GF-D8 (cell line): ENCODE measurements at regions not wholly inside any gene's neighbourhood (a gene's known extent, or its start where the extent isn't known, plus 50 kb on each side); places are given as distances from the start of the nearest gene placed in this dataset.
"Not testable (repeated sequence)": the region's sequence is repeated elsewhere in the genome, so short reads cannot be mapped to it uniquely, and the experiment has no call there.

Source experiments
- DNase-seq: peaks from one replicate; lab custom pipeline; 2025; lab: John Stamatoyannopoulos, UW

DNA sequence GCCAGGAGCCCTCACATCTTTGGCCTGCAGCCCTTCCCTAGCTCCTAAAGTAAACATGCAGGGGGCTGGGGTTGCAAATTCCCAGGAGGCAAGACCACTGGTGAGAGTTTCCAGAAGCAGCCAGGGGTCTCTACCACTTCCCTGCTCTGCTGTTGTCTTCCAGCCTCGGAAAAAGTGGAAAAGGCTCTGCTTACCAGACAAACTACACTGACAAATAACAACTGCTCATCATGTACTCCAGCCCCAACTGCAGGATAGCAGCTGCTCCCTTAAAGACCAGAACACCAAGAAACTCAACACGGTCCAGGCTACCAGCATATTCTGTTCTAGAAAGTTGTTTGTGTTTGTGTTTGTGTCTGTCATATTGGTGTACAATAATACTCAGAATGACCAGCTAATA lies 187.5 kb upstream of the MARCKS start:
- no peak for DNase-seq

DNA sequence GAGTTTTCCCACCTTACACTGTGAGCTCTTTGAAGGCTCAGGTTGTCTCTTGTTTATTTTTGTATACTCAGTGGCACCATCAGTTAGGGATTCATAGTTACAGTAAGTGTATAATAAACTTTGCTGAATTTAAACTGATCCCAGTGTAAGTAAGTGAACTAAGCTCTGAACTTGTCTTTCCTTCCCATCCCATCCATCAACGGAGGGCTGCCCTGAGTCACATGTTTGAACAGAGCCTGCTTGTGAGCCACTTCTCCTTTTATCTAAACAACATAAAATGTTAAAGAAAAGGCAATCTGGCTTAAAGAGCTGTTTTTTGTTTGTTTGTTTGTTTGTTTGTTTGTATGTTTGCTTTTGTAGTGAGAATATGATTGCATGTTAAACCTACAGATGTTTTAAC lies 185.7 kb upstream of the MARCKS start:
- no peak for DNase-seq

GRCh38 chr6:113672491-113673149 lies 184.5 kb upstream of the MARCKS start:
- DNase-seq = no peak

DNA sequence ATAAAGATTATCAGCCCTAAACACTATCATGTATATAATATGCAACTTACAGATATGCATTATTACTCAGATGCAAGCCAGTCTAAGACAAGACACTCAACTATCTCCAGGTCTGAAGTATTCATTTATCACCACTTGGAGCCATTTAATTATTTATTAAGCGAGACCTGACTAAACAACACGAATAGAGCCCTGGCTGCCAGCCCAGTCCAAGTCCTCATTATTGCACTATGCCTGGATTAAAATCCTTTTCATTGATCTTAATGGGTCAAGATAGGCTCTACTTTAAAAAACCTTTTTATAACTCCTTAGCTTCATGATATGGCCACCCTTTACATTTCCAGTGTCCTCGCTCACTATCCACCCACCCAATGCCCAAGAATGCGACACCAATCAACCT lies 183.1 kb upstream of the MARCKS start:
- no peak for DNase-seq

DNA sequence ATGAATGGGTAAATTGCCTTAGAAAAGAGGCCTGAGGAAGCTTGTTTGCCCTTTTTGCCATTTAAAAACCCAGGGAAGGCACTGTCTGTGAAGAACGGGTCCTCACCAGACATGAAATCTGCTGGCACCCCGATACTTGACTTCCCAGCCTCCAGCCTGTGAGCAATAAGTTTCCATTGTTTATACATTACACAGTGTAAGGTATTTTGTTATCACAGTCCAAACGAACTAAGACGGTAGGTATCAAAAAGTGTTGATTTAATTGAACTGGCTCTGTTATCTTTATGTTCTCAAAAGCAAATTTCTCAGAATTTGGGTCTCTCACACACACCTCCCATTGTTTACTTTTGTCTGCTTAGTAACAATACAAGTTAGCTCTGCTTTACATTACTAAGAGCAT lies 181.1 kb upstream of the MARCKS start:
- DNase-seq = no peak

- no peak for DNase-seq
Measured at GRCh38 chr6:113676968-113677367, 180.2 kb upstream of the MARCKS start.

DNA sequence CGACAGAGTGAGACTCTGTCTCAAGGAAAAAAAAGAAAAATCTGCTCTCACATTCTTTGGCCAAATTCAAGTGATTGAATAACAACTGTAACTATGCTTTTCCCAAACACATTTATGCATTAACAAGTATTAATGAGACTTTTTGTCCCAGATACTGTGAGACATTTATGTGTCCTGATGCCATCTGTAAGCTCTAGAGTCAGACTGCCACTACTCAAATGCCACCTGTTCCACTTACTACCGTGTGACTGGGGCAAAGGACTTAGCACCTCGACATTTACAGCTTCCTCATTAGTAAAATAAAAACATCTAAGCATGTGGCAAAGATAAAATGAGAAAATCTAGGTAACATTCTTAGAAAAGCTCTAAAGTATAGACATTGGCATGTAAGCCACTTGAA lies 178.1 kb upstream of the MARCKS start:
- DNase-seq = no peak

- no peak for DNase-seq
Measured at GRCh38 chr6:113680301-113680700, 176.8 kb upstream of the MARCKS start.

DNA sequence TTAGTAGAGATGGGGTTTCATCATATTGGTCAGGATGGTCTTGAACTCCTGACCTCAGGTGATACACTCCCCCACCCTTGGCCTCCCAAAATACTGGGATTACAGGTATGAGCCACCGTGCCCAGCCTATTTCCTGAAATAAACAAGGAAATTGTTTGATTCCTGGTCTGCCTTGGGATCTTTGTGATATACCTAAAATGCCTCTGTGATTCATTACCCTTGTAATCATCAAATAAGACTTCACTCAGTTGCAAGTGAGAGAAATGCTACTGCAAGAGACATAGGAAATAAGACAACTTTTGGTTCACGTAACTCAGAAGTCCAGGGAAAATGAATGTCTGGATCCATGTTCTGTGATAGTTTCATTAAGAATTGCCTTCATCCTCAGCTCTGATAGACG lies 173.2 kb upstream of the MARCKS start:
- DNase-seq = no peak

DNA sequence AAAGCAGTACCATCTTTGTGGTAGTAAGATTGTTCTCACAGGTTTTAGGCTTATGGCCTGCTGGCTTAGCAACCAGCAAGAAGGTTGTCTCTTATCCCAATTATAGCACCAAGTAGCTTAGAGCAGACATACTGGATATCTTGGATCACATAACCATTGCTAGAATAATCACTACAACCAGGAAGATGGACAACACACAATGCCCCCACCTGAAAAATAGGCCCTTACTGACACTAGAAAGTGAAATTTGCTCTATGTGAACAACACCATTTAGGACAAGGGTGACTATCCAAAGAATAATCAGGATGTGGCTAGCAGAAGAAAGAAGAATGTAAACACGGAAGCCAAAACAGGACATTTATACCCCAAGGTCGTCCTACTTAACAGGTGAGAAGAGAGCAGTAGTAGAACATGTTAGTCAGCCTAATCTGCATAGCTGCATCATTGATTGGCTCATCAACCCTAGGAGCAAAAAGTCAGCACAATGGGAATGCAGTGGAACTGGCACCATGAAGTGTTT lies 172.7 kb upstream of the MARCKS start:
- no peak for DNase-seq

DNA sequence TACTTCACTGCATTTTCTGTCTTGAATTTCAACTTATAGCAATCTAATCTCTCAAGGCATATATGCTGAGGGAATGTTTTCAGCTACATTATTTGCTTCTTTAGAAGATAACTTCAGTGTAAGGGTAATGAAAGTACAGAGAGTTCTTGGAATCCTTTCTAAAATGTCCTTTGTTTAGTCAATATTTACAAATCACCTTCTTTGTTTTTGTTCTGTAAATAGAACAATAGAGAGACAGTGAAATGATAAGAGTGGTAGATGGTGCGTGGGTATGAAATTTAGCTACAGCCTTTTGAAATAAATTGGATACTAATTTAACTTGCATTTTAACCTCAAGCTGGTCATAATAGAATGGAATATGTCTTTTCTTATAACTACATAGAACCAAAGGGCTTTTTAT lies 171.1 kb upstream of the MARCKS start:
- DNase-seq = no peak

- not testable (repeated sequence) for DNase-seq
Measured at GRCh38 chr6:113689620-113690019, 167.5 kb upstream of the MARCKS start.

- DNase-seq = no peak
Measured at GRCh38 chr6:113690281-113691259, 166.6 kb upstream of the MARCKS start.

DNA sequence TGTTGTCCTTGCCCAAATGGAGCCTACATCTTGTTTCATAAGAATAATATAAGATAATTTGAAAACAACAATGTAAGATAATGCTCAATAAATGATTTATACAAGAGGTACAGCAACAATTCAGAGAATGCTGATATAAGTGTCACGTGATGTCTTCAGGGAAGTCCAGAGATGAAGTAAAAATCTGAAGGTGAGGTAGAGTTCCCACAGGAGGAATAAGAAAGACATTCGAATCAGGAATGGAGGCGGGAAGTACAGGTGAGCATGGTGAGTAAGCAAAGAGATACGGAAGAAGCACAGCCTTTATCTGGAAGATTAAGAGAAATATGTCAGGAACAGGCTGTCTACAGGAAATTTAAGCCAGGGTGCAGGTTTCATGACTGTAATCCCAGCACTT lies 165.9 kb upstream of the MARCKS start:
- DNase-seq = no peak

GRCh38 chr6:113693851-113694250 lies 163.3 kb upstream of the MARCKS start:
- DNase-seq = no peak

- DNase-seq = no peak
Measured at GRCh38 chr6:113694278-113695077, 162.7 kb upstream of the MARCKS start.

GRCh38 chr6:113695516-113695915 lies 161.6 kb upstream of the MARCKS start:
- no peak for DNase-seq

GRCh38 chr6:113696960-113697359 lies 160.2 kb upstream of the MARCKS start:
- DNase-seq = no peak

DNA sequence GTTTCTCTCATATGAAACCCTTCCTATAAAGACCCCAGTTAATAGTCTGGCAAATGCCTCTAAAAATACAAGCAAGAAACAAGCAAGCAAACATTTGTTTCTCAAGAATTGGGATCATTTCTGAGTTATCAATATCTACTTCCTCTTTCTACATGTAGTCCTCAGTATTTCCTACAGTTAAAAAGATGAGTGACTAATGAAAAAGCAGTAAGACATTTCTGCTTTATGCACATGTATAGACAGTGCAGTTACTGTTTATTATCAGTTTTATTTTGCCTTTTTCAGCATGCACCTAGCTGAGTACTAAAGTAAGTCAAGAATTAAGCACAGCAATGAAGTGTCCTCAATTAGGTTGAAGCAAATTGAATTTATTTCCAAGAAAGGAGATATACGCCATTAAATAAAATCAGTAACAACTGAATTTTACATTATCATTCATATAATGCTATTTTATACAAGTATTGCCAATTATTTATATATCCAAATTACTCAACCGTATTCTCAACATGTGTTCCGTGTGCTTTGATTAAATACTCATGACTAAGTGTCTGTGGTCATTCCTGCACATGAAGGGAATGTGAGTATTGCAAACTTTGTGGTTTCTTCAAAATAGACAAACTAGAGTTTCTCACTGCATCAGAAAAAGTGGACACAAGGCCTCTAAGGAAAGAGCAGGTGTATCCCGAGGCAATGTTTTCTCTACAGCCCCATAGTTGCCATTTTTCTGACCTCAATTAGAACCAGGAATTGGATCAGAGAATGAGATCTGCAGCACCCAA lies 159.3 kb upstream of the MARCKS start:
- DNase-seq = no peak

DNA sequence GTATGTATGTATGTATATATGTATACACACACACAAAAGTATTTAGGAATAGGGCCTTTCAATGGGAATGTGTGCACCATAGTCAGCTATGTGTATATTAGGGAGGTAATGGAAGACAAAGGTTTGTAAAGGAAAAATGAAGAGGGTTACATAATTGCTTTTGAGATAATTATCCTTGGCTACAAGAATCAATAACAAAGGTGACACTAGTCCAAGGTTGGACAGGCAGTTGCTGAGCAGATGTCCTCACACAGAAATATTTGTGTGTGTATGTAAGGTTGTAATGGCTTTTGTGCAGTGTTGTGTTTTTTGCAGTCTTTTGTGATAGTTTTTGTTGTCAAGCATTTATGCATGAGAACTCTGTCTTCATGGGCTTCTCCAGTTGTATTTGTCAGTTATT lies 157.9 kb upstream of the MARCKS start:
- no peak for DNase-seq

DNA sequence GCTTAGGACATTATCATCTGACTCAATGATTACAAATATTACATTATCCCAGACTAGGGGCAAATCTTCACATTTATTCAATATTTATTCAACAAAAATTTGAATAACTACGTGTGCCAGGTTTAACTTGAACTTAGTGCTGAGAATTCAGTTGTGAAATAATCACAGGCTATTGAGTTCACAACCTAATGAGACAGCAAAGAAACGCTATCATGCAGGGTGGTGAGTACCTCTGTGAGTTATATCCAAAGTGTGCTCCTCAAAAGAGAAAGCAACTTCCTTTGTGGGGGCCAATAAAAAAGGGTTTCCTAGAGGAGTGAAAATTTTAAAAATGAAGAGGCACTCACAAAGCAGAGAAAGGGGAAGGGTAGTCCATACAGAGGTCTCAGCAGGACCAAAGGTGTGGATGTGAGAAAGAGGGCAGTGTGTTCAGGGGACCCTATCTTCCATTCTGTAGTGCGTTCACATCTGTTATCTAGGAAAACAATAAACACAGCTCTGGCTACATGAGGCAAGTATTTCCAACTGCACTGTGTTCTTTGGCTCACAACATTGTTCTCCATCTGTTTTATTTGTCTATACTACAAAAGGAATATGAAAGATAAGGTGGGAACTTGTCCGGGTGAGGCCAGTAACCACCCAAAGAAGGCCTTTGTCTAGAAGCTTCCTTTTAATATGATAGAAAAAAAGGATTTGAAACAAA lies 155.4 kb upstream of the MARCKS start:
- DNase-seq = no peak
